Panc1 (cell line): ENCODE measurements at regions not wholly inside any gene's neighbourhood (a gene's known extent, or its start where the extent isn't known, plus 50 kb on each side); places are given as distances from the start of the nearest gene placed in this dataset.

Experiments
- CTCF ChIP-seq: fragments of 450-650 bp; IDR thresholded peaks from 2 replicates; pipeline ENCODE4 v1.5.1; 2017; ENCODE audit warnings: mild to moderate bottlenecking
- SIN3A ChIP-seq: IDR thresholded peaks from 2 replicates; pipeline ENCODE4 v1.6.1; 2012; ENCODE audit warnings: low read depth, mild to moderate bottlenecking, low read length, moderate library complexity, borderline replicate concordance; ENCODE audit not compliant: insufficient read depth

GRCh38 chr13:28558567-28558966 is 63.6 kb upstream of the FLT1 start:
- TF ChIP-seq SIN3A (no peak), CTCF (no peak)
